ENCODE measurements at regions not wholly inside any gene's neighbourhood (a gene's known extent, or its start where the extent isn't known, plus 50 kb on each side); places are given as distances from the start of the nearest gene placed in this dataset.

GRCh38 chr18:44298566-44298965 is 382.1 kb upstream of the SETBP1 start:
- TF ChIP-seq CTCF (conservative IDR thresholded peaks at IDR 0.05): no peak
- no peak for TF ChIP-seq ZFX (IDR thresholded peaks at IDR 0.05)
